Small intestine (tissue), 7 donors: ENCODE measurements at regions not wholly inside any gene's neighbourhood (a gene's known extent, or its start where the extent isn't known, plus 50 kb on each side); places are given as distances from the start of the nearest gene placed in this dataset.
"Not testable (repeated sequence)": the region's sequence is repeated elsewhere in the genome, so short reads cannot be mapped to it uniquely, and the experiment has no call there.

Source experiments
- DNase-seq, 2 donors: peaks; one replicate each; pipeline versions ENCODE4 v3.0.0 to v3.0.0-alpha.2; 2013
- FAIRE-seq: peaks from 2 replicates; lab custom pipeline; 2012; peaks lifted over from hg19 to GRCh38; lab: Jason Lieb, UNC
- H3K27ac ChIP-seq, 3 donors: one replicate each; pipeline ENCODE4 v1.5.1; 2013; ENCODE audit warnings: low read length in 2 of 3, mild to moderate bottlenecking in 2 of 3, control low read depth in 1 of 3, inconsistent platforms in 1 of 3, low read depth in 1 of 3, moderate library complexity in 1 of 3
- H3K27me3 ChIP-seq, 3 donors: one replicate each; pipeline ENCODE4 v1.6.1; 2013; ENCODE audit warnings: low read length in 3 of 3, inconsistent platforms in 1 of 3; ENCODE audit not compliant: control insufficient read depth in 3 of 3, insufficient read depth in 3 of 3
- H3K36me3 ChIP-seq, 3 donors: one replicate each; pipeline ENCODE4 v1.6.1; 2013; ENCODE audit warnings: low read length in 3 of 3, inconsistent platforms in 1 of 3, low read depth in 1 of 3, mild to moderate bottlenecking in 1 of 3, moderate library complexity in 1 of 3; ENCODE audit not compliant: control insufficient read depth in 3 of 3, insufficient read depth in 2 of 3
- H3K4me1 ChIP-seq, 3 donors: one replicate each; pipeline ENCODE4 v1.6.1; 2013; ENCODE audit warnings: low read length in 2 of 3, inconsistent platforms in 1 of 3, low read depth in 1 of 3, mild to moderate bottlenecking in 1 of 3, moderate library complexity in 1 of 3; ENCODE audit not compliant: control insufficient read depth in 3 of 3, insufficient read depth in 2 of 3
- H3K4me3 ChIP-seq, 3 donors: one replicate each; pipeline ENCODE4 v1.5.1; 2013; ENCODE audit warnings: low read length in 3 of 3, control low read depth in 1 of 3, inconsistent platforms in 1 of 3, low read depth in 1 of 3, mild to moderate bottlenecking in 1 of 3, moderate library complexity in 1 of 3
- H3K9me3 ChIP-seq, 2 donors: one replicate each; pipeline ENCODE4 v1.6.1; 2013; ENCODE audit warnings: low read depth in 1 of 2, low read length in 1 of 2; ENCODE audit not compliant: control insufficient read depth in 2 of 2, insufficient read depth in 1 of 2
- WGBS, 3 donors: extraction: QIAGEN DNeasy Blood & Tissue Kit; methylation state at CpG; one replicate each; pipeline ENCODE4 v1.1.7; 2013; 5-methylcytosine and 5-hydroxymethylcytosine counted together
- donor health status: healthy with polysubstance abuse.
- donor health status: control.
- donor health status: control.
- donor health status: Bipolar disorder and iron deficiency.
- donor health status: healthy.

DNA sequence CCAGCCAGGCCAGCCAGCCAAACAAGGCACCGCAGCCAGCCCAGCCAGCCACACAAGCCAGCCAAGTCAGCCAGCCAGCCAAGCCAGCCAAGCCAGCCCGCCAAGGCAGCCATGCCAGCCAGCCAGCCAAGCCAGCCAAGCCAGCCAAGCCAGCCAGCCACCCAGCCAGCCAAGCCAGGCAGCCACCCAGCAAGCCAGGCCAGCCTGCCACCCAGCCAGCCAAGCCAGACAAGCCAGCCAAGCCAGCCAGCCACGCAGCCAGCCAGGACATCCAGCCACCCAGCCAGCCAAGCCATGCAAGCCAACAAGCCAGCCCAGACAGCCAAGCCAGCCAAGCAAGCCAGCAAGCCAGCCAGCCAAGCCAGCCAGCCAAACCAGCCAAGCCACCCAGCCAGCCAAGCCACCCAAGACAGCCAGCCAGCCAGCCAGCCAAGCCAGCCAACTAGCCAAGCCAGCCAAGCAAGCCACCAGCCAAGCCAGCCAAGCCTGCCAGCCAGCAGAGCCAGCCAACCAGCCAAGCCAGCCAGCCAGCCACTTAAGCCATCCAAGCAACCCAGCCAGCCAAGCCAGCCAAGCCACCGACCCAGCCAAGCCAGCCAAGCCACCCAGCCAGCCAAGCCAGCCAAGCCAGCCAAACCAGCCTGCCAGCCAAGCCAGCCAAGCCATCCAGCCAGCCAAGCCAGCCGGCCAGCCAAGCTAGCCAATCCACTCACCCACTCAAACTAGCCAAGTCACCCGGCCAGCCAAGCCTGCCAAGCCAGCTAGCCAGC lies 341.3 kb upstream of the PLGLB2 start:
- not testable (repeated sequence) for H3K27me3 ChIP-seq, FAIRE-seq, H3K4me3 ChIP-seq, H3K27ac ChIP-seq, H3K4me1 ChIP-seq, DNase-seq, H3K36me3 ChIP-seq
- H3K9me3 ChIP-seq: peaks cover 0 to 14% of the 10 kb centered on the region in 2 donors
- WGBS, 3 donors: 67 to 93% (median 91%) methylated on average over 4 to 5 of the region's 6 CpGs

GRCh38 chr2:87409601-87410000 lies 338.3 kb upstream of the PLGLB2 start:
- H3K4me1 ChIP-seq, H3K36me3 ChIP-seq, FAIRE-seq, H3K4me3 ChIP-seq, H3K27me3 ChIP-seq, H3K27ac ChIP-seq, DNase-seq, H3K9me3 ChIP-seq: not testable (repeated sequence)
- WGBS, 3 donors: 79 to 92% (median 91%) methylated on average over 2 of the region's 4 CpGs

DNA sequence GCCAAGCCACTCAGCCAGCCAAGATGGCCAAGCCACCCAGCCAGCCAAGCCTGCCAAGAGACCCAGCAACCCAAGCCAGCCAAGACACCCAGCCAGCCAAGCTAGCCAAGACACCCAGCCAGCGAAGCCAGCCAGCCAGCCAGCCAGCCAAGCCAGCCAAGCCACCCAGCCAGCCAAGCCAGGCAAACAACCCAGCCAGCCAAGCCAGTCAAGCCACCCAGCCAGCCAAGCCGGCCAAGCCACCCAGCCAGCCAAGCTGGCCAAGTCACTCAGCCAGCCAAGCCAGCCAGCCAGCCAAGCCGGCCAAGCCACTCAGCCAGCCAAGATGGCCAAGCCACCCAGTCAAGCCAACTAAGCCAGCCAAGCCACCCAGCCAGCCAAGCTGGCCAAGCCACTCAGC lies 337.5 kb upstream of the PLGLB2 start:
- 78 to 93% (median 81%) methylated on average over 2 to 3 of the region's 3 CpGs for WGBS, 3 donors
- not testable (repeated sequence) for H3K27me3 ChIP-seq, FAIRE-seq, H3K27ac ChIP-seq, H3K4me1 ChIP-seq, H3K4me3 ChIP-seq, H3K36me3 ChIP-seq, H3K9me3 ChIP-seq, DNase-seq

DNA sequence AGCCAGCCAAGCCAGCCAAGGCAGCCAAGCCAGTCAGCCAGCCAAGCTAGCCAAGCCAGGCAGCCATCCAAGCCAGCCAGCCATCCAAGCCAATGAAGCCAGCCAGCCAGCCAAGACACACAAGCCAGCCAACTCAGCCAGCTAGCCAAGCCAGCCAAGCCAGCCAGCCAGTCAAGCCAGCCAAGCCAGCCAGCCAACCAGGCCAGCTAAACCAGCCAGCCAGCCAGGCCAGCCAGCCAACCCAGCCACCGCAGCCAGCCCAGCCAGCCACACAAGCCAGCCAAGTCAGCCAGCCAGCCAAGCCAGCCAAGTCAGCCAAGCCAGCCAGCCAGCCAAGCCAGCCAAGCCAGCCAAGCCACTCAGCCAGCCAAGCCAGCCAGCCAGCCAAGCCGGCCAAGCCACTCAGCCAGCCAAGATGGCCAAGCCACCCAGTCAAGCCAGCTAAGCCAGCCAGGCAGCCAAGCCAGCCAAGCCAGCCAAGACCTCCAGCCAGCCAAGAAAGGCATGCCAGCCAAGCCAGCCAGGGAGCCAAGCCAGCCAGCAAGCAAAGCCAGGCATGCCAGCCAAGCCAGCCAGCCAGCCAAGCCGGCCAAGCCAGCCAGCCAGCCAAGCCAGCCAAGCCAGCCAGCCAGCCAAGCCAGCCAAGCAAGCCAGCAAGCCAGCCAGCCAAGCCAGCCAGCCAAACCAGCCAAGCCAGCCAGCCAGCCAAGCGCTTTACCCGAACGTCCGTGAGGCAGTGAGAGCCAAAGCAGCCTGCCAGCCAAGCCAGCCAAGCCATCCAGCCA lies 335.7 kb upstream of the PLGLB2 start:
- 82 to 91% (median 83%) methylated on average over 3 of the region's 7 CpGs for WGBS, 3 donors
- H3K27me3 ChIP-seq, FAIRE-seq, H3K9me3 ChIP-seq, DNase-seq, H3K36me3 ChIP-seq, H3K4me1 ChIP-seq, H3K27ac ChIP-seq, H3K4me3 ChIP-seq: not testable (repeated sequence)

- FAIRE-seq, H3K4me1 ChIP-seq, H3K27ac ChIP-seq, H3K36me3 ChIP-seq, H3K27me3 ChIP-seq, DNase-seq, H3K9me3 ChIP-seq, H3K4me3 ChIP-seq: not testable (repeated sequence)
- WGBS, 3 donors: 55 to 73% (median 68%) methylated on average over 1 of the region's 1 CpG
Observed at GRCh38 chr2:87414331-87414730, 333.6 kb upstream of the PLGLB2 start.

DNA sequence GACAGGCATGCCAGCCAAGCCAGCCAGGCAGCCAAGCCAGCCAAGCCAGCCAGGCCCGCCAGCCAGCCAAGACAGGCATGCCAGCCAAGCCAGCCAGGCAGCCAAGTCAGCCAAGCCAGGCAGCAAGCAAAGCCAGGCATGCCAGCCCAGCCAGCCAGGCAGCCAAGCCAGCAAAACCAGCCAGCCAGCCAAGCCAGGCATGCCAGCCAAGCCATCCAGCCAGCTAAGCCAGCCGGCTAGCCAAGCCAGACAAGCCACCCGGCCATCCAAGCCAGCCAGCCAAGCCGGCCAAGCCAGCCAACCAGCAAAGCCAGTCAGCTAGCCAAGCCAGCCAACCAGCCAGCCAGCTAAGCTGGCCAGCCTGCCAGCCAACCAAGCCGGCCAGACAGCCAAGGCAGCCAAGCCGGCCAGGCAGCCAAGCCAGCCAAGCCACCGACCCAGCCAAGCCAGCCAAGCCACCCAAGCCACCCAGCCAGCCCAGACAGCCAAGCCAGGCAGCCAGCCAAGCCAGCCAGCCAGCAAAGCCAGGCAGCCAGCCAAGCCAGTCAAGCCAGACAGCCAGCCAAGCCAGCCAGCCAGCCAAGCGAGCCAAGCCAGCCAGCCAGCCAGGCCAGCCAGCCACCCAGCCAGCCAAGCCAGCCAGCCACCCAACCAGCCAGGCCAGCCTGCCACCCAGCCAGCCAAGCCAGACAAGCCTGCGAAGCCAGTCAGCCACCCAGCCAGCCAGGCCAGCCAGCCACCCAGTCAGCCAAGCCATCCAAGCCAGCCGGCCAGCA lies 332.9 kb upstream of the PLGLB2 start:
- not testable (repeated sequence) for H3K27me3 ChIP-seq, FAIRE-seq, H3K27ac ChIP-seq, H3K9me3 ChIP-seq, H3K4me1 ChIP-seq, H3K4me3 ChIP-seq, H3K36me3 ChIP-seq, DNase-seq
- WGBS, 3 donors: 77 to 89% (median 89%) methylated on average over 5 to 9 of the region's 10 CpGs

DNA sequence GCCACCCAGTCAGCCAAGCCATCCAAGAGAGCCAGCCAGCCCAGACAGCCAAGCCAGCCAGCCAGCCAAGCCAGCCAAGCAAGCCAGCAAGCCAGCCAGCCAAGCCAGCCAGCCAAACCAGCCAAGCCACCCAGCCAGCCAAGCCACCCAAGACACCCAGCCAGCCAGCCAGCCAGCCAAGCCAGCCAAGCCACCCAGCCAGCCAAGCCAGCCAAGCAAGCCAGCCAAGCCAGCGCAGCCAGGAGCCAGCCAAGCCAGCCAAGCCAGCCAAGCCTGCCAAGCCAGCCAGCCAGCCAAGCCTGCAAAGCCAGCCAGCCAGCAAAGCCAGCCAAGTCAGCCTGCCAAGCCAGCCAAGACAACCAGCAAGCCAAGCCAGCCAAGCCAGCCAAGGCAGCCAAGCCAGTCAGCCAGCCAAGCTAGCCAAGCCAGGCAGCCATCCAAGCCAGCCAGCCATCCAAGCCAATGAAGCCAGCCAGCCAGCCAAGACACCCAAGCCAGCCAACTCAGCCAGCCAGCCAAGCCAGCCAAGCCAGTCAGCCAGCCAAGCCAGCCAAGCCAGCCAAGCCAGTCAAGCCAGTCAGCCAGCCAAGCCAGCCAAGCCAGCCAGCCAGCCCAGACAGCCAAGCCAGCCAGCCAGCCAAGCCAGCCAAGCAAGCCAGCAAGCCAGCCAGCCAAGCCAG lies 332.2 kb upstream of the PLGLB2 start:
- H3K9me3 ChIP-seq, H3K4me1 ChIP-seq, H3K27me3 ChIP-seq, H3K4me3 ChIP-seq, DNase-seq, H3K27ac ChIP-seq, H3K36me3 ChIP-seq, FAIRE-seq: not testable (repeated sequence)
- 59 to 89% (median 61%) methylated on average over 1 of the region's 1 CpG for WGBS, 3 donors

DNA sequence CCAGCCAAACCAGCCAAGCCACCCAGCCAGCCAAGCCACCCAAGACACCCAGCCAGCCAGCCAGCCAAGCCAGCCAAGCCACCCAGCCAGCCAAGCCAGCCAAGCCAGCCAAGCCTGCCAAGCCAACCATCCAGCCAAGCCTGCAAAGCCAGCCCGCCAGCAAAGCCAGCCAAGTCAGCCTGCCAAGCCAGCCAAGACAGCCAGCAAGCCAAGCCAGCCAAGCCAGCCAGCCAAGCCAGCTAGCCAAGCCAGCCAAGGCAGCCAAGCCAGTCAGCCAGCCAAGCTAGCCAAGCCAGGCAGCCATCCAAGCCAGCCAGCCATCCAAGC lies 331.7 kb upstream of the PLGLB2 start:
- H3K27me3 ChIP-seq, DNase-seq, FAIRE-seq, H3K9me3 ChIP-seq, H3K4me1 ChIP-seq, H3K27ac ChIP-seq, H3K4me3 ChIP-seq, H3K36me3 ChIP-seq: not testable (repeated sequence)
- 93 to 95% (median 95%) methylated on average over 1 of the region's 1 CpG for WGBS, 3 donors
